Caki2 (cell line): ENCODE measurements at regions not wholly inside any gene's neighbourhood (a gene's known extent, or its start where the extent isn't known, plus 50 kb on each side); places are given as distances from the start of the nearest gene placed in this dataset.

Experiments
- DNase-seq: peaks from one replicate; pipeline ENCODE4 v3.0.0-alpha.2; 2015; ENCODE audit warnings: low read depth
- in situ Hi-C: cut with HindIII; loops from 2 replicates; pipeline ENCODE4 v1.10.0; 2016; ENCODE audit warnings: low sequenced_read_pairs, low pct_unique_long_range_greater_than_20kb, mixed read lengths

DNA sequence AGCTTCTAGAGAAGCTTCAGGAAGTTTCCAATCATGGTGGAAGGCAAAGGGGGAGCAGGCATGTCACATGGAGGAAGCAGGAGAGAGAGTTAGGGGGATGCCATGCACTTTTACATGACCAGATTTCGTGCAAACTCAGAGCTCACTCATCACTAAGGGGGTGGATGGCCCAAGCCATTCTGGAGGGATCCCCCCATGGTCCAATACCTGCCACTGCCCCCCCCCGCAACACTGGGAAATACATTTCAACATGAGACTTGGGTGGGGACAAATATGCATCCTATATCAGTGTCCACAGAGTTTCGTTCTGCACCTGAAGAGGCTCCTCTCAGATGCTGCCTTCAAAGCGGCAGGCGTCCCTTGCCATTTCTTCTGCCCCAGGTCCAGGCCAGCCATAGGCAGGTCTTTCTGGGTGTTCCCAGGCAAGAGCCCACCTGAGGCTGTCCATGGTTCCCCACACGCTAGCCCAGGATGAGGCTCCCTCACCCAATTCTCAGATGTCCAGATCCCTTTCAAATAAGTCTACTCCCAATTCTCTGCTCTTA lies 1344.3 kb downstream of the TBC1D22A start:
- no peak for DNase-seq
- in situ Hi-C loops = no loop called here

DNA sequence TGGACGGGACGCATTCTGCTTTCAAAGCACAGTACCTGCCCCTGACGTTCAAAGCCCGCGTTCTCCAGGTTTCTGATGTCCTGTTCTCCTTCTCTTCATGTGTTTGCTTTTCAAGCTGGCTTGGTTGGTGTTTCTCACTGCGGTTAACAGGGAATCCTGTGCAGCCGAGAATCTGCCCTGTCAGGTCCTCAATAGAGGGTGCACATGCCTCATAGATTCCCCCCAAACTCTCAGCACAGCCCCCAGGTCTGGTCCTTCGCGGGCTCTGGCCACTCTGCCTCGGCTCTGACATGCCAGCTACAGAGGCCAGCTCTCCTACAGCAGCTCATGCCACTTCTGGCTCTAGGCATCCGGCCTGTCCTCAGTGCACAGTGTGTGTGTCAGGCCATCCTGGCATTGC lies 1343.8 kb downstream of the TBC1D22A start:
- in situ Hi-C loops = no loop called here
- no peak for DNase-seq

DNA sequence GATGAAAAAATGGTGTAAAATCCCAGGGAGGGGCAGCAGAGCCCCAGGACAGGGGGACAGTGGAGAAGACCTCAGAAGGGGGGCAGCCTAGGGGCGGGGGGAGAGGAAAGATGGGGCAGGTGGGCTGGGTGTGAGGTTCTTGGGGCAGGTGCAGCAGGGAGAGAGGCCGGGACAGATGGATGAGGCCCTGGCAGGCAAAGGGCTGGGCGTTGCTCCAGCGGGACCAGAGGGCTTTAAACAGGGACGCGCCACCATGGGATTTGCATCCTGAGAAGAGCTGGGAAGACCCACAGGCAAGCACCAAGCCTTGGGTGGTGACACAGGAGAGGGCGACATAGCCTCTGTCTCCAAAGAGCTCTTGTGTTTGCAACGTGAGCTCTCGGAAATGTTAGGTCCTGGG lies 1342.8 kb downstream of the TBC1D22A start:
- in situ Hi-C loops = no loop called here

DNA sequence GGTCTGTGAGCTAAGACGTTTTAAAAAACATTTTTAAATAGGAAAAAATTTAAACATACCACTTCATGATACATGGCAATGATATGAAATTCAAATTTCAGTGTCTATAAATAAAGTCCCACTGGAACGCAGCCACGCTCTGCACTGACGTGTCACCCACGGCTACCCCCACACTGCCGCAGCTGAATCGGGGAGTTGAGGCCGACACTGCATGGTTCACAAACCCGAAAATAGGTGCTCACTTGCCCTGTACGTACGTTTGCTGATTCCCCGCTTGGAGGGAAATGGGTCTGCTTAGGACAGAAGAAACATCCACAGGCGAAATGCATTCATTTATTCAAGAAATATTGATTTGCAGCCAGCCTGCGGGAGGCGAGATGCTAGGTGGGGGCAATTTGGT lies 1342.3 kb downstream of the TBC1D22A start:
- no peak for DNase-seq
- in situ Hi-C loops = no loop called here

More for the DNA sequence above, 1342.8 kb downstream of the TBC1D22A start:
- DNase-seq = no peak

DNA sequence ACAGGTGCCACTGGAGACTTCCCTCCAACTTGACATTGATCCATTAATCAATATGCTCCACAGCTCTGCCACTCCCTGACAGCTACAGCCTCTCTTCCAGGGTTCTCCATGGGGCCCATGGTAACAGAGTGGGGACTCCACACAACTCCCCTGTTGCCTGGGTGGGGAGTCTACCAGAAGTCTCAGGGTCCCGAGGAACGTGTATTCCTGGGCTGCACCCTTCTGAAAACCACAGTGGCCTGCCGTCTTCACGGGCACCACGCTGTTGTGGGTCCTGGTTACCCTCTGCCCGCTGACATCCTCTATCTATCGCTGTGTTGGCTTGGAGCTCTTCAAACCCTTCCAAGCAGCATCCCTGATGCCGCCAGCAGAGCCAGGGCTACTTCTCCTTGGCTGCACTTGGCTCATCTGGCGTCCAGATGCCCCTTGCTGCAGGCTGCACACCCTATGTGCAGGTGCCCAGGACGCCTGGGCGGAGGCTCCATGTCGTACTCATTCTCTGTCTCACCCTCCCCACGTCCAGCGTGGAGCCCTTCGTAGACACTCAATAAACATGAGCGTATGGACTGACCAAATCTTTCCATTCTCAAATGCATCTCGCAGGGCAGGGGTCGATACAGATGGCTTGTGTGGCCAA lies 1341.8 kb downstream of the TBC1D22A start:
- DNase-seq = no peak
- in situ Hi-C loops = no loop called here

DNA sequence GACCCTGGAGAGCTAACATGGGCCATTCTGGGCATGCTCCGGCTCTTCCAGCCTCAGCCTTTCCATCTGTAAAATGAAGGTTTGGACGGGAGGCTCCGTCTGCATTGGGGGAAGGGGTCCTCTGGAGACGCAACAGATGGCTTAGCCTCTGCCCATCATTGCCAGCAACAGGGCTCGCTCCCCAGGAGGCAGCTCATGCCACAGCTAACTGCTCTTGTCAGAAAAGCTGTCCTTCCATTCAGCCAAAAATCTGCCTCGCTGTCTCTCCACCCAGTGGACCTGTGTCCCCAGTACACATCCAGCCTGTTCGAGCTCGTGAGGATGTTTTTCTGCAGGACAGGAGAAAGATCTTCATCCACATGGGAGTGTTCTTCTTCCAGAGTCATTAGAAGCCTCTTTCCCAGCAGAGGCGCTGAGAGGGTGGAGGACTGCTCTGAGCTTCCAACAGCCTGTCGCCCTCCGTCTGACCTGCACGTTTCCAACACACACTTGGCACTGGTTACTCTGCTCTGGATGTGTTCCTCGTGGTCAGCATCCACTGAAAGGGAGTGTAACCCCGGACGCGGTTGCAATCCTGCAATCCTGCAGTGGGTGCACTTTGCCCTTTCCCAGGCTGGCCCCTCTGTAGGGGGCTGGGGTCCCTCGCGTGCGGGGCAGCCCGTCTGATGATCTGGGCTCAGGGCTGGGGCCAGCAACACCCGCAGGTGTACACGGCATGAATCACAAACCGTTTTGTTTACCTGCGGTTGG lies 1340.9 kb downstream of the TBC1D22A start:
- in situ Hi-C loops = no loop called here
- DNase-seq = no peak

DNA sequence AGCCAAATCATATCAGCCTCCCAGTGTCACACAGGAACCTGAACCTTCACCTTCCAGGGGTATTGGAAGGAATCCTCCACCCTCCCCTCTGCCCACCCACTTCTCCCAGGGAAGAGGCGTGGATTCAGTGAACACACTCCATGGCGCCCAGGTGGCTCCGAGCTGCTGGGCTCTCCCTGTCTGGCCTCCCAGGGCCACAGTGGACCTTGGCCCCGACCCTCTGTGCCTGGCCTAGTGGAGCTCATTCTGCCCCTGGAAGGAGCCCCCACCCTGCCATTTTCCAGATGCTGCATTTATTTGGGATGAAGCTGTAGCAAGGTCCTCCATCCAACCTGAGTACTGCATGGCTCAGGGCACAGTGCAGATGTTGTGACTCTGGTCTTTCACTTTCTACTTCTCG lies 1340.1 kb downstream of the TBC1D22A start:
- no peak for DNase-seq

DNA sequence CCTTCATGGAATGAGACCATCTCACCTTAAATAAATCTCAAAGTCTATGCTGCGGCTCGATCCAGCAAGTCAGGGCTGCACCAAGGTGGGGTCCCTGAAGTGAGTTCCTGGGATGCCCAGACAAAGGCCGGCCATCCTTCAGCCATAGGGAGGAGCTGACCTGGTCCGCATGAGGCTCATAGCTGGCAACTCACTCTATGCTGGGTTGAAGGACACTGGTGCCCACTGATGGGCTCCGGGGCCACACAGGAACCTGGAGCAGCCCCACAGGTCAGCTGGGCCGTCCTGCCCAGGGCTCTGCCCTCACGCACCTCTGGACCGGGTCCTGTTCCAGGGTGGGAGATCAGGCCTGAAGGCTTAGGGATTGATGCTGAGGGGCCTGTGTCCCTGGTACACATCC lies 1339.3 kb downstream of the TBC1D22A start:
- DNase-seq = no peak
- in situ Hi-C loops = no loop called here

More for the DNA sequence above, 1340.1 kb downstream of the TBC1D22A start:
- in situ Hi-C loops = no loop called here

DNA sequence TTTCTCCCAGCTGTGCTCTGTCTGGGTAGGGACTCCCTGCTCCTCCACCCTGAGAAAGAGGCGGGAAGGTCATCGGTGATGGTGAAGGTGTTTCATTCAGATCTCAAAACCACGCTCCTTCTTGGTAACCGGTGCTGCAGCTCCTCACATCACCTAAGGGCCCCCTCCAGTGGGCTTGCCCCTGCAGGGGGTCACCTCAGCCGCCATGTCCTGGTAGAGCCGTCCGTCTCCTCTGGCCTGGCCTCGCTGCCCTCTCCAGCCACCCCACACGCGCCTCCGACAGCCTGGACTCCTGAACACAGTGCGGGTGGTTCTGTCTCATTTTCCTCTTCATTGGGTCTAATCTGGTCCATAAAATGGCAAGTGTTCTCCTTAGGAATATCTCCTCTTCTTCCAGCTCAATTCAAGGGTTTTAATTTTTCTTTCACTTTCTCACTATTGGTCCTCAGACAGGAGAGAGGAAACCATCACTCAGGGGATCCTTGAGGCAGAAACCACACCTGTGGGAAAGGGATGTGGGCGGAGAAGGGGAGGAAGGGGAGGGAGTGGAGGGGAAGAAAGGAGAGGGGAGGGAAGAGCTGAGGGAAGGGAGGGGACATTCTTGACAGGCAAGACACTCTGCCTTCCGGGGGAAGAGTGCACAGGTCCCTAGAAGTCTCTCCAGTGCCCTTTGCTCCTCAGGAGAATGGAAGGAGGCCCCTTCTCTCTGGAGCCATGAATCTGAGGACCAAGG lies 1338.4 kb downstream of the TBC1D22A start:
- no peak for DNase-seq
- in situ Hi-C loops = no loop called here

DNA sequence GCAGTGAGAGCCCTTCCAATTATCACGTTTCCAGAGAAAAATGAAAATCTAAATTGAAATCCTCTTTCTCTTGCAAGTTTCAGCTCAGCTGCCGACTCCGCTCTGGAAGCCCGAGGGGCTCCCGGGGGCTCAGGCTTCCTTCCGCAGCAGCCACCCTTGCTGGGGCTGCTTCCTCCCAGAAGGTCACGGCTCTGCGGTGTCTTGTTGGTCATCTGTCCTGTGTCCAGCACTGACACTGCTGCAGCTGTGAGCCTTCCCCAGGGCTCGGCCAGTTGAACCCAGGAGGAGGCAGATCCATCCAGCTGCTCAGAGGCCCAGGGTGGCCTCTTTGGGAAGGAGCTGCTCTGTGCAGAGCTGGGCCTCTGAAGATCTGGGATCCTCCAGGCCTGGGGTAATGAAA lies 1337.2 kb downstream of the TBC1D22A start:
- no peak for DNase-seq
- in situ Hi-C loops = no loop called here

DNA sequence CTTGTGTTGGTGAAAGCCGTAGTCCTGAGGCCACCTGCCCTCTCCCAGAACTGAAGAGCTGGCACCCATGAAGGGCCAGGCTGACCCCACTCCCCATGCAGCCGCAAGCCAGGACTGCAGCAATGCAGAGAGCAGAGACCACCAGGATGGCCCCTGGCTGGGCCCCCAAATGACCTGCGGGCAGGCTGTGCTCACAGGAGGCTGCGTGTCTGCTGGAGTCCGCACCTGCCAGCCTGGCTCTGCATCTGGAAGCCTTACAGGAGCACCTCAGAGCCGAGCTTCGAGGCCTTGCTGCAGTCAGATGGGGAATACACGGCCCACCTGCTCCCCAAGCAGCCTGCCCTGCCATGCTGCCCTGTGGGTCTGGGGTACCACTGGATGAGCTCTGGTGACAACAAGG lies 1336.8 kb downstream of the TBC1D22A start:
- no peak for DNase-seq
- in situ Hi-C loops = no loop called here

DNA sequence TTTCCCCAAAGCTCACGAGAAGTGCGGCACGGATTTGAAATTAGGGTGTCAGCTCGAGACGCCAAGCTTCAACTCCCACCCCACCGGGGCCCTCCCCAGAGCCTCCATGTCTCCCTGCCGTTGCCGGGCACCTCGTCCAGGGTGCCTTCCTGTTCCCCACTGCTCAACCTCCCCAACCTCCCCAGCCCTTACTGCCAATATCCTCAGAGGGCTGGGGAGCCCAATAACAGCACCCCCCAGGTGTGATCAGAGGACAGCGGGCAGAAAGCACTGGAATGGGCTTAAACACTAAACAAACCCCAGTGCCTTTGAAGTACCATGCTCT lies 1336.4 kb downstream of the TBC1D22A start:
- DNase-seq = no peak
- in situ Hi-C loops = no loop called here

DNA sequence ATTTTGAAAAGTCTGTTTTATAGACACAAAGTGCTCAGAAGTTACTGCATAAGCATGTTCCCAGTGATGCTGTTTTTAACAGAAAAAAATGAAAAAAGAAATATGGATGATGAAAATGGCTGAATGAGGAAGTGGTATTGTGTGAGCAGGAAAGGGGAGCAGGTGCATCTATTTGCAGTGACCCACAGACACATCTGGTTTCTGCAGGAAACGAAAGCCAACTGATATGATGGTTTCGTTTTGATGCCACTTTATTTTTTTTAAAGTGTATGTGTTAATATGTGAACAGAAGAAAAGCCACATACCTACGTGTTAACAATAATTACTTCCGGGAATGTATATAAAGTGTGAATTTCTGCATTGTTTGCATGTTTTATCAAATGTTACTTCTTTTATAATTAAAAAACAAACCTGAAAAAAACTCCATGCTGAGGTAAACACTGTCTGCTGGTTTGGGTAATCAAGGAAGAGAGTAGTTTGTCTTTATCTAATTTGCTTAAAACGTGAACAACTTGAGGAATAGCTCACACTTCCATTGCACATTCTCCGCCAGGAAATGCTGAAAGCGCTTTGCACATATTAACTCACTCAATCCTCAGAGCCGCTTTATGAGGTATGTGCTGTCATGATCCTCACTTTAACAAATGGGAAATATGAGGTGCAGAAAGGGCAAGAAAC lies 1335.9 kb downstream of the TBC1D22A start:
- no peak for DNase-seq
- in situ Hi-C loops = no loop called here

DNA sequence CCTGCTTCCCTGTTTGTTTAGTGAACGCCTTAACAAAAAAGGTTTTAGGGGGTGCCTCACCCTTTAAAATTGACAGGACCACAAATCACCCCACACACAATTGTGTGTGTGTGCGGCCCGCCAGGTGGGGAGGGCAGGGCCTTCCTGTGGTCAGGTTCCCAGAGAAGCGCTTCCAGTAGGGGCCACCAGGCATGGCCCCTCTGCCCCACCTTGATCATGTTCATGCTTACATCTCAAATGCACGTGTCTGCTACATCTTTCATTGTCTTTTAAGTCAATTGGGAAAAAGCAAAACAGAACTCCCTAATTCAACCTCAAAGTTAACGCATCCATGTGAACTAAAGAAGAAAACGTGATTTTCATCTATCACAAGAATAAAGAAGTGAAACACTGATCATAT lies 1335.3 kb downstream of the TBC1D22A start:
- DNase-seq = no peak
- in situ Hi-C loops = no loop called here

DNA sequence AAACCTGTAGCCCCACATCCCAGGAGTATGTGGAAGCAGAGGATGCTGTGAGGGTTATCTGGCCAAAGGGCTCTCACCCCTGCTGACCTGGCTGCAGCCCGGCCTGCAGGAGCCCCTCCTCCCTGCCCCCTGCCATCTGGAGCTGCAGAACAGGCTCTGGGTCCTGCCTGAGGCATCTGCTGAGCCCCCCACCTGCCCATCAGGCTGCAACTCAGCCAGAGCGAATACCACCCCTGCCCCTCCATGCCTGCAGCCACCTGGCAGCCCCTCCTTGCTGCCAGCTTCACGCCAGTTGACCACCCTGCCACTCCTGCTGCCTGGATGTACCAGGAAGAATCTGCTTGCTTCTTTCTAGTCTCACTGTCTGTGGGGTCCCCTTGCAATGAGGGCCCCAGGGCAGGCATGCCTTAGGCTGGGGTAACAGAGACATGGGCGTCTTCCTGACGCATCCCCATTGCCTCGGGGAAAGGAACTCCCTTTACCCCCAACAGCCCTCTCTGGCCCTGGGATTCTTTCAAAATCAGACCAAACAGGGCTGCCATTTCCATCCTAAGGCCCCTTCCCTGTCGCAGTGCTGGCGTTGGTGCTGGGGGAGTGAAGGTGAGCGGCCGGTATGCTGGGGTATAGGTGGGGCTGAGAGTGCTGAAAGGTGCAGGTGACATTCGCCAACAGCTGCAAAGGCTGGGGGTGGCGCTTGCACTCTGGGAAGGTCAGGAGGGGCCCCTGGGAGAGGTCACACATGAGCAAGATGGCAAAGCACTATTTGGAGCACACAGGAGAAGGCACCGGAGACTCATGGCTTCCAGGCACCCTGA lies 1334.6 kb downstream of the TBC1D22A start:
- in situ Hi-C loops = no loop called here
- no peak for DNase-seq

DNA sequence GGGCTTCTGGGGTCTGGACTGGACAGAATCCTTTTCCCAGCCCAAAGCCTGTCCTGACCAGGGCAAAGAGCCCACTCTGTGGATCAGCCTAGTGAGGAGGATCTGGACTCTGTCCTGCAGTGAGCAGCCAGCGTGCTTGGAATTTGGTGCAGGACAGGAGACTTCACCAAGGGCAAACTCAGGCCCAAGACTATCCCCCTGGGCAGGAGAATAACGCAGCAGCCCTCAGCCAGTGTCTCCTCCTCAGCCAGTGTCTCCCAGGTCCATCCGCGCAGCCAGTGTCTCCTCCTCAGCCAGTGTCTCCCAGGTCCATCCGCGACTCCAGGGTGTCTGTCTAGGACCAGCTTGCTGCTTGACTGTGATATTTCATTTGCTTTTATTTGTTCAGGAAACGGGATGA lies 1334.0 kb downstream of the TBC1D22A start:
- DNase-seq = no peak
- in situ Hi-C loops = no loop called here

DNA sequence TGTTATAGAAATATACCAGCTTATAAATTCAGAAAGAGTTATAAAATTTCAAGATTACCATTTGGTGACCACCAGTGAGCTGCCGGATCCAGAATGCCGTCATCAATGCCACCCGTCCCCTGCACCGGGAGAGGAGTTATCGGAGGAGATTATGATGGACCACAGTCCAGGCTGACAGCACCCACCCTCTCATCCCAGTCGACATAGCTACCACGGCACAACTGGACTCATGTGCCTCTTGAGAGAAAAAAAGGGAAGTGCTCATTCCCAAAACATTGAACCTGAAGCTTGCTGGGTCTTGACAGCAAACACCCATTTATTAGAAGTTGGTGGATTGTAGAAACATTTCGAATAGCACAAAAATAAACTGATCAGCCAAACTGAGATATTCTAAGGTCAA lies 1331.5 kb downstream of the TBC1D22A start:
- in situ Hi-C loops = no loop called here
- no peak for DNase-seq

DNA sequence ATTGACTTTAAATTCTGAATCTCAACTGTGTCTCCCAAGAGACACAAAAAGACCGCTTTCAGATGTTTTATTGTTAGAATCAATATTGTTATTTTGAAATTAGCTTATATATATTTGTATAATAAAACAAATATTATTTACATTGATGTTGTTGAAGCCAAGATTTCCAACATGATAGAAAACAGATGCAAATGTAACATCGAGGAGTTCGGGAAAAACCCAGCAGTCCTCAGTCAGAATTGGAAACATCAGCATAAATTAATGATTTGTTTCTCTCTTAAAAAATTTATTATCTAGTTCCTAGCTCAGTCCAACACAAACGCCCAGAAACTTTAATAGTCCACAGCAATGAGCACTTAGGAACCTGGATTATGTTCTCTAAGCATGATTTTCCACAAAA lies 1330.4 kb downstream of the TBC1D22A start:
- DNase-seq = no peak
- in situ Hi-C loops = no loop called here
